GM23248 (cell line): ENCODE measurements at regions not wholly inside any gene's neighbourhood (a gene's known extent, or its start where the extent isn't known, plus 50 kb on each side); places are given as distances from the start of the nearest gene placed in this dataset.

Experiments used
- DNase-seq: peaks from one replicate; pipeline ENCODE4 v3.0.0-alpha.2; 2015
- H2AFZ ChIP-seq: fragments of 200-600 bp; sonication (generic); 2 replicates; pipeline ENCODE4 v1.6.1; 2016; ENCODE audit warnings: antibody characterized with exemption
- H3F3A ChIP-seq: fragments of 200-600 bp; sonication (generic); 2 replicates; pipeline ENCODE4 v1.6.1; 2016; ENCODE audit warnings: mild to moderate bottlenecking, antibody characterized with exemption, mixed run types; ENCODE audit not compliant: insufficient read depth
- H3K27ac ChIP-seq: fragments of 200-600 bp; sonication (generic); 2 replicates; pipeline ENCODE4 v1.5.1; 2016; ENCODE audit warnings: mild to moderate bottlenecking
- H3K27me3 ChIP-seq: fragments of 200-600 bp; sonication (generic); replicated peaks from 2 replicates; pipeline ENCODE4 v1.6.1; 2016; ENCODE audit warnings: mild to moderate bottlenecking; ENCODE audit not compliant: insufficient read depth
- H3K36me3 ChIP-seq: fragments of 200-600 bp; sonication (generic); 2 replicates; pipeline ENCODE4 v1.6.1; 2016; ENCODE audit warnings: low read depth, mild to moderate bottlenecking
- H3K4me1 ChIP-seq: fragments of 200-600 bp; sonication (generic); 2 replicates; pipeline ENCODE4 v1.6.1; 2016; ENCODE audit warnings: mild to moderate bottlenecking; ENCODE audit not compliant: insufficient read depth
- H3K4me2 ChIP-seq: fragments of 200-600 bp; sonication (generic); one replicate; pipeline ENCODE4 v1.6.1; 2016; ENCODE audit warnings: mild to moderate bottlenecking; ENCODE audit not compliant: unreplicated experiment
- H3K4me3 ChIP-seq: fragments of 200-600 bp; sonication (generic); 2 replicates; pipeline ENCODE4 v1.5.1; 2016; ENCODE audit warnings: mild to moderate bottlenecking
- H3K79me2 ChIP-seq: fragments of 200-600 bp; sonication (generic); 2 replicates; pipeline ENCODE4 v1.6.1; 2016; ENCODE audit warnings: mild to moderate bottlenecking; ENCODE audit not compliant: insufficient read depth
- H3K9ac ChIP-seq: fragments of 200-600 bp; sonication (generic); 2 replicates; pipeline ENCODE4 v1.6.1; 2016; ENCODE audit warnings: mild to moderate bottlenecking
- H3K9me2 ChIP-seq: fragments of 200-600 bp; sonication (generic); 2 replicates; pipeline ENCODE4 v1.6.1; 2016; ENCODE audit warnings: mixed run types, mild to moderate bottlenecking, moderate library complexity; ENCODE audit not compliant: insufficient read depth
- H3K9me3 ChIP-seq: fragments of 200-600 bp; sonication (generic); one replicate; pipeline ENCODE4 v1.6.1; 2017; ENCODE audit warnings: low read depth
- H4K20me1 ChIP-seq: fragments of 200-600 bp; sonication (generic); 2 replicates; pipeline ENCODE4 v1.6.0; 2016; ENCODE audit not compliant: insufficient read depth
- EZH2 ChIP-seq: fragments of 200-600 bp; sonication (generic); IDR thresholded peaks from 2 replicates; pipeline ENCODE4 v1.6.1; 2018; ENCODE audit warnings: antibody characterized with exemption, mild to moderate bottlenecking; ENCODE audit not compliant: insufficient read depth, poor library complexity, severe bottlenecking
- EZH2phosphoT487 ChIP-seq: fragments of 200-600 bp; sonication (generic); IDR thresholded peaks from 2 replicates; pipeline ENCODE4 v1.6.1; 2018; ENCODE audit warnings: antibody characterized with exemption, moderate library complexity, mild to moderate bottlenecking, low read depth; ENCODE audit not compliant: insufficient read depth
- WGBS, 2 experiments: methylation state at CpG; one replicate each; pipeline ENCODE4 v1.1.6; 2015 to 2017; ENCODE audit warnings: low lambda C conversion rate in 2 of 2, low coverage in 1 of 2; ENCODE audit errors: missing lambda C conversion rate in 2 of 2; 5-methylcytosine and 5-hydroxymethylcytosine counted together
- in situ Hi-C: fragments of 300-500 bp; cut with MboI; formaldehyde crosslinking; loops from 2 replicates; pipeline ENCODE4 v1.15.0; 2020

- Histone ChIP-seq H3K4me3 (no peak overlapping the region), H3K27me3 (no peaks in the 10 kb centered on the region), H3K36me3 (no peaks in the 10 kb centered on the region), H4K20me1 (no peaks in the 10 kb centered on the region), H3K79me2 (no peaks in the 10 kb centered on the region), H2AFZ (no peak overlapping the region), H3K4me1 (no peaks in the 10 kb centered on the region), H3K9me2 (no peaks in the 10 kb centered on the region), H3K9me3 (peaks cover 6% of the 10 kb centered on the region), H3K9ac (no peak overlapping the region), H3K4me2 (no peak overlapping the region), H3K27ac (no peak overlapping the region), H3F3A (no peaks in the 10 kb centered on the region)
- no peak for TF ChIP-seq EZH2
- no peak for TF ChIP-seq EZH2phosphoT487
- in situ Hi-C loops: no loop called here
- no peak for DNase-seq
- WGBS, 2 experiments: 53 to 55% methylated on average over 4 of the region's 4 CpGs
These were observed 701.3 kb upstream of the KLHL1 start for GRCh38 chr13:70809588-70809987.

- H3K9me2 ChIP-seq: no peaks in the 10 kb centered on the region
- H4K20me1 ChIP-seq: no peaks in the 10 kb centered on the region
- no peaks in the 10 kb centered on the region for H3K4me1 ChIP-seq
- H3K27me3 ChIP-seq: no peaks in the 10 kb centered on the region
- H3K27ac ChIP-seq: no peak overlapping the region
- H3K36me3 ChIP-seq: no peaks in the 10 kb centered on the region
- H3K4me2 ChIP-seq: no peak overlapping the region
- H3K9ac ChIP-seq: no peak overlapping the region
- TF ChIP-seq EZH2phosphoT487: no peak
- TF ChIP-seq EZH2: no peak
- no peaks in the 10 kb centered on the region for H3K9me3 ChIP-seq
- no peaks in the 10 kb centered on the region for H3F3A ChIP-seq
- H3K79me2 ChIP-seq: no peaks in the 10 kb centered on the region
- in situ Hi-C loops: no loop called here
- no peak overlapping the region for H2AFZ ChIP-seq
- no peak for DNase-seq
- H3K4me3 ChIP-seq: no peak overlapping the region
These were observed 690.1 kb upstream of the KLHL1 start for GRCh38 chr13:70798385-70798784.

- H3K9me2 ChIP-seq: no peaks in the 10 kb centered on the region
- no peak for TF ChIP-seq EZH2phosphoT487
- no peak for TF ChIP-seq EZH2
- no peak overlapping the region for H3K4me2 ChIP-seq
- no peak overlapping the region for H3K4me3 ChIP-seq
- 2% methylated on average over 3 of the region's 3 CpGs for WGBS, 2 experiments
- in situ Hi-C loops: no loop called here
- no peak overlapping the region for H3K9ac ChIP-seq
- H4K20me1 ChIP-seq: no peaks in the 10 kb centered on the region
- H3F3A ChIP-seq: no peaks in the 10 kb centered on the region
- H3K4me1 ChIP-seq: no peaks in the 10 kb centered on the region
- H2AFZ ChIP-seq: no peak overlapping the region
- no peaks in the 10 kb centered on the region for H3K27me3 ChIP-seq
- H3K79me2 ChIP-seq: no peaks in the 10 kb centered on the region
- no peaks in the 10 kb centered on the region for H3K36me3 ChIP-seq
- DNase-seq: no peak
- no peak overlapping the region for H3K27ac ChIP-seq
- H3K9me3 ChIP-seq: no peaks in the 10 kb centered on the region
These were observed 687.2 kb upstream of the KLHL1 start for GRCh38 chr13:70795484-70795883.

GRCh38 chr13:70792121-70792520, 683.9 kb upstream of the KLHL1 start:
- 17 to 30% methylated on average over 2 of the region's 2 CpGs for WGBS, 2 experiments
- Histone ChIP-seq H3K4me1 (no peaks in the 10 kb centered on the region), H3K79me2 (no peaks in the 10 kb centered on the region)

GRCh38 chr13:70789751-70790150, 681.5 kb upstream of the KLHL1 start:
- Histone ChIP-seq H3K9ac (no peak overlapping the region), H3K9me3 (no peaks in the 10 kb centered on the region), H2AFZ (no peak overlapping the region), H3K4me2 (no peak overlapping the region), H3K4me1 (no peaks in the 10 kb centered on the region), H3K79me2 (no peaks in the 10 kb centered on the region), H3K4me3 (no peak overlapping the region), H3K27ac (no peak overlapping the region), H3K36me3 (no peaks in the 10 kb centered on the region), H4K20me1 (no peaks in the 10 kb centered on the region), H3F3A (no peaks in the 10 kb centered on the region), H3K9me2 (no peaks in the 10 kb centered on the region), H3K27me3 (no peaks in the 10 kb centered on the region)
- in situ Hi-C loops: no loop called here
- TF ChIP-seq EZH2 (no peak), EZH2phosphoT487 (no peak)
- DNase-seq: no peak

More at GRCh38 chr13:70792121-70792520, 683.9 kb upstream of the KLHL1 start:
- no peak for TF ChIP-seq EZH2
- TF ChIP-seq EZH2phosphoT487: no peak
- Histone ChIP-seq H3K27ac (no peak overlapping the region), H3K36me3 (no peaks in the 10 kb centered on the region), H3F3A (no peaks in the 10 kb centered on the region), H3K9me3 (no peaks in the 10 kb centered on the region), H3K9ac (no peak overlapping the region), H4K20me1 (no peaks in the 10 kb centered on the region), H3K4me2 (no peak overlapping the region), H3K27me3 (no peaks in the 10 kb centered on the region), H3K4me3 (no peak overlapping the region), H2AFZ (no peak overlapping the region), H3K9me2 (no peaks in the 10 kb centered on the region)
- no peak for DNase-seq
- in situ Hi-C loops: no loop called here
